PFSK-1 (cell line): ENCODE measurements at regions not wholly inside any gene's neighbourhood (a gene's known extent, or its start where the extent isn't known, plus 50 kb on each side); places are given as distances from the start of the nearest gene placed in this dataset.

ENCODE experiments used
- FOXP2 ChIP-seq: optimal IDR thresholded peaks from 2 replicates; pipeline ENCODE3; 2011; ENCODE audit warnings: borderline replicate concordance, control low read depth, inconsistent platforms; ENCODE audit not compliant: insufficient read depth; ENCODE audit errors: extremely low read length, extremely low read depth
- POLR2AphosphoS5 ChIP-seq: IDR thresholded peaks from 2 replicates; pipeline ENCODE4 v1.6.1; 2012; ENCODE audit warnings: low read depth, mild to moderate bottlenecking, control low read depth, low read length, moderate library complexity
- SIN3A ChIP-seq: IDR thresholded peaks from 2 replicates; pipeline ENCODE4 v1.6.1; 2012; ENCODE audit warnings: mild to moderate bottlenecking, low read length, moderate library complexity, borderline replicate concordance; ENCODE audit not compliant: insufficient read depth
- TAF1 ChIP-seq: IDR thresholded peaks from 2 replicates; pipeline ENCODE4 v1.6.1; 2012; ENCODE audit warnings: low read length, control low read depth, borderline replicate concordance; ENCODE audit not compliant: insufficient read depth
- TF ChIP-seq, protein P1 (sequence below), 2 experiments: IDR thresholded peaks; 2 replicates each; pipeline versions ENCODE4 v1.6.1 to v1.8.0; 2011 to 2012; ENCODE audit warnings: low read depth in 2 of 2, low read length in 2 of 2, control low read depth in 1 of 2, inconsistent platforms in 1 of 2, mild to moderate bottlenecking in 1 of 2, moderate library complexity in 1 of 2; ENCODE audit not compliant: insufficient read depth in 1 of 2

DNA sequence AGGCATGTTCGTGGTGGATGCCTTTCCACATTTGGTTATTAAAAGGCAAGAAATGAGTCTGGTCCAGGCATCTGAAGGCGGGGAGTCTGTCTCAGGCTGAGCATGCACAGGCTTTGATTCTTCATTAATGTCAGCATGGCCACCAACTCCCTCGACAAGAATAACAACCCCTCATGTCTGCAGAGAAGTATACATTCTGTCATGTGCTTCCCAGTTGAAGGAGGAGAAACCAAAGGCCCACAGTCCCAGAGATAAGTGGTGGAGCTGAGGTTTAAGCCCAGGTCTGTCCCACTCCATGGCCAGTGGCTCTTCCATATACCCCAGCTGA is 61.6 kb upstream of the LAPTM5 start:
- TF ChIP-seq FOXP2 (no peak), POLR2AphosphoS5 (no peak), TAF1 (no peak), SIN3A (no peak)
- TF ChIP-seq, protein P1, sequence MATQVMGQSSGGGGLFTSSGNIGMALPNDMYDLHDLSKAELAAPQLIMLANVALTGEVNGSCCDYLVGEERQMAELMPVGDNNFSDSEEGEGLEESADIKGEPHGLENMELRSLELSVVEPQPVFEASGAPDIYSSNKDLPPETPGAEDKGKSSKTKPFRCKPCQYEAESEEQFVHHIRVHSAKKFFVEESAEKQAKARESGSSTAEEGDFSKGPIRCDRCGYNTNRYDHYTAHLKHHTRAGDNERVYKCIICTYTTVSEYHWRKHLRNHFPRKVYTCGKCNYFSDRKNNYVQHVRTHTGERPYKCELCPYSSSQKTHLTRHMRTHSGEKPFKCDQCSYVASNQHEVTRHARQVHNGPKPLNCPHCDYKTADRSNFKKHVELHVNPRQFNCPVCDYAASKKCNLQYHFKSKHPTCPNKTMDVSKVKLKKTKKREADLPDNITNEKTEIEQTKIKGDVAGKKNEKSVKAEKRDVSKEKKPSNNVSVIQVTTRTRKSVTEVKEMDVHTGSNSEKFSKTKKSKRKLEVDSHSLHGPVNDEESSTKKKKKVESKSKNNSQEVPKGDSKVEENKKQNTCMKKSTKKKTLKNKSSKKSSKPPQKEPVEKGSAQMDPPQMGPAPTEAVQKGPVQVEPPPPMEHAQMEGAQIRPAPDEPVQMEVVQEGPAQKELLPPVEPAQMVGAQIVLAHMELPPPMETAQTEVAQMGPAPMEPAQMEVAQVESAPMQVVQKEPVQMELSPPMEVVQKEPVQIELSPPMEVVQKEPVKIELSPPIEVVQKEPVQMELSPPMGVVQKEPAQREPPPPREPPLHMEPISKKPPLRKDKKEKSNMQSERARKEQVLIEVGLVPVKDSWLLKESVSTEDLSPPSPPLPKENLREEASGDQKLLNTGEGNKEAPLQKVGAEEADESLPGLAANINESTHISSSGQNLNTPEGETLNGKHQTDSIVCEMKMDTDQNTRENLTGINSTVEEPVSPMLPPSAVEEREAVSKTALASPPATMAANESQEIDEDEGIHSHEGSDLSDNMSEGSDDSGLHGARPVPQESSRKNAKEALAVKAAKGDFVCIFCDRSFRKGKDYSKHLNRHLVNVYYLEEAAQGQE (IDR thresholded peaks at IDR 0.05; ENCODE audit: insufficient read depth in 1 of 2, low read depth in 2 of 2, low read length in 2 of 2) = no peak

DNA sequence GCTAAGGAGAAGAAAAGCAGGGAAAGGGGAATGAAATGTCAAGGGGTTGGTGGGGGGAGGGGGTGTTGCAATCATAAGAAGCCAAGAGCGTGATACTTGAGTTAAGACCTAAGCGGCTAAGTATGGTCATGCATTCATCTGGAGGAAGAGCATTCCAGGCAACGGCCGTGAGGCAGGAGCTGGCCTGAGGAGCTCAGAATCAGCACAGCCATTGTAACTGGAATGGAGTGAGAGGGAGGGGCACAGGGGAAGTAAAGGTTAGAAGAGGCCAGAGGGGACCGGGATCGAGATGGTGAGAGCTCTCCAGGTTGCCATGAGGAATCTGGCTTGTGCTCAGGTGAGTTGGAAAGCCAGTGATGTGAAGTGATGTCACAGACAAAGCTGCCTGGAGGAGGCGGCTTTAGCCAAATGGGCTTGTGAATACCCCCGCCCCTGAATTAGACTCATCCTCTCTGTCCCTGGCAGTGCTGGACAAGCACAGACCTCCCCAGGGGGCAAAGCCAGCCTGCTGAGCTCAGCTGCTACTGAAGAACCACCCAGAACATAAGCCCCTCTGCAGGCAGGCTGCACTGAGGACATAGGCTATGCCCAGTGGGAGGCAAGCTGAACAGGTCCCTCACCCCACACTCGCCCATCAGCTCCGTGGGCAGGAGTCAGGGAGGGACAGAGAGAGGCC is 61.1 kb upstream of the LAPTM5 start:
- TF ChIP-seq, protein P1 (IDR thresholded peaks at IDR 0.05; ENCODE audit: insufficient read depth in 1 of 2, low read depth in 2 of 2, low read length in 2 of 2) = no peak
- TF ChIP-seq SIN3A = no peak

DNA sequence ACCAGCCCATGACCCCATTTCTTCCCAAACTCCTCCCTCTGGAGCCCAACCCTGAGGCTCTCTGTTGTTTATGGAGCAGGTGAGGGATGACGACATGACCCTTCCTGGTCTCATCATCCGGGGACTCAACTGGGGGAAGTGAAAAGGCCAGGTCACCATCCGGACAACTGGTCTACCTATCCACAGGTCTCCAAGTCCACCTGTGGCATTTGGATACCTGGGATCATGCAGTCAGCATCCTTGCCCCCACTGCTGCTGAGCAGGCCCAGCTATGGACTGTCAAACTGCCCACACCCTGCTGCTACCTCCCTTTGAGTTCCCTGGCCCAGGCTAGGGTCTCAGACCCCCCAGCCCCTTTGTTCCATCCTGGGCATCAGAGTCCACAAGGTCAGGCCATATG is 60.0 kb upstream of the LAPTM5 start:
- TF ChIP-seq, protein P1 (IDR thresholded peaks at IDR 0.05; ENCODE audit: insufficient read depth in 1 of 2, low read depth in 2 of 2, low read length in 2 of 2) = no peak
- TF ChIP-seq SIN3A (no peak), TAF1 (no peak), POLR2AphosphoS5 (no peak)

DNA sequence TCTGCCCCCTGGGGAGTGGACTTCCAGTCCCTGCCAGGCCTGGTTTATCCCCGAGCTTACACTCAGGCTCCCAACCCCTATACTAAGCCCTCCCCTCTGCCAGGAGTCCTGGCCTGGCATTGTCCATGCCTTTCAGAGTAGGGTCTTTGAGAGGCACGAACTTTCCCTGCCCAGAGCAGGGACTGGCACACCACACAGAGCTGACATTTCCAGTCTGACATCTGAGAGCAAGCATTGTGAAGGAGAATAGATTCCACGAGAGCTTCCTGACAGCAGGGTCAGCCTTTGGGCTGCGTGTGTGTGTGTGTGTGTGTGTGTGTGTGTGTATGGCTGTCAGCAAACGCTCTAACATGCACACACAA is 59.5 kb upstream of the LAPTM5 start:
- TF ChIP-seq, protein P1 (IDR thresholded peaks at IDR 0.05; ENCODE audit: insufficient read depth in 1 of 2, low read depth in 2 of 2, low read length in 2 of 2) = no peak
- TF ChIP-seq FOXP2 = no peak
- no peak for TF ChIP-seq POLR2AphosphoS5
- no peak for TF ChIP-seq TAF1
- no peak for TF ChIP-seq SIN3A

DNA sequence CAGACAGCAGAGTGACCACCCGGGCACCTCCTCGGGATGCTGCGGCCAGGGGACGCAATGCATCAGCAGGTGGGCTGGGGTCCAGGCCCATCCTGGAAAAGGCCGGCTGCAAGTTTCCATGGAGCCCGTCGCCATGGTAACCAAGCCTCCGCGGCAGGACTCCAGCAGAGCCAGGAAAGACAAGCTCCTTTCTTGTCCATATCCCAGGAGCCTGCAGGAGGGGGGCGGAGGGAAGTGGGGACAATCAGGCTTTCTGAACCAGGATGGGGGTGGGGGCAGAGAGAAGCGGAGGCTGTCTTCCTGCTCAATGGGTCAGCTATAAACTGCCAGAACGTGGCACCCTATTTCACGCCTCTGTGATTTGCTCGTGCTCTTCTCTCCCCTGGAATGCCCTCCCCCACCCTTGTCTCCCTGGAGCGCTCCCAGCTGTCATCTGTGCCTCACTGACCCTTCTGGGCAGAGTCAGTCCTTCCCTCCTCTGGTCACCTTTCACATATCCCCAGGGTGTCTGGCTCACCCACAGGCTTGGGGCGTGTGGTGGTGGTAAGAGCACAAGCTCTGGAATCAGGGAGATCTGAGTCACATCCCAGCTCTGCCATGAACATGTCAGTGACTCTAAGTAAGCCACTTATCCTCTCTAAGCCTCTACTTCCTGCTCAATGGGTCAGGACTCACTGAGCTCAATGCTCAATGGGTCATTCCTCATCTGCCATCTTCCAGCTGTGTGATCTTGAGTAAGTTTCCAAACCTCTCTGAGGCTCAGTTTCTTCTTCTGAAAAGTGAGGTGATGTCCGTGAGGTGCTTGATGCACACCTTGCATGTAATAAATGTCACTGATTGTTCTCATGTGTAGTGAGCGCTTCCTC is 58.9 kb upstream of the LAPTM5 start:
- TF ChIP-seq FOXP2 = no peak
- TF ChIP-seq, protein P1 (IDR thresholded peaks at IDR 0.05; ENCODE audit: insufficient read depth in 1 of 2, low read depth in 2 of 2, low read length in 2 of 2) = no peak
- no peak for TF ChIP-seq POLR2AphosphoS5
- no peak for TF ChIP-seq SIN3A
- no peak for TF ChIP-seq TAF1
